ENCODE measurements at regions not wholly inside any gene's neighbourhood (a gene's known extent, or its start where the extent isn't known, plus 50 kb on each side); places are given as distances from the start of the nearest gene placed in this dataset.

DNA sequence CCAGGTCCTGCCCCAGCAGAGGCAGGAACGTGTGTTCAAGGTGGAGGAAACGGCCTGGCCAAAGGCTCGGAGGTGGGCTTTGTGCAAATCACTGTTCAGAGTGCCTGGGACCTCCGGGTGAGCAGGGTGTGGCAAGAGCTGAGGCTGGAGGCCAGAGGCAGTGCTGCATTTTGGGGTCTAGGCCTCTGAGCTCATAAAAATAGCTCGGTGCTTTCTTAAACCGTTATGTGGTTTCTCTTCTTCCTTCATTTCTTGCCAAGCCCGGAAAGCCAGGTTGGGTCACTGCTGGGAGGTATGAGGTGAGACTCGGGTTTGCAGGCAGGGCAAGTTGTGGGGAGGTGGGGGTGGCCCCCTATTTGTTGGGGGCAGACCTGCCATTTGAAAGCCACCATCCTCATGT is 178.8 kb upstream of the MYL2 start:
- DNase-seq (ENCODE audit: extremely low spot score, unreplicated experiment), result no peak
- no peaks in the 10 kb centered on the region for H3K9me3 Mint-ChIP-seq
- no peak overlapping the region for H3K27ac Mint-ChIP-seq
- no peak overlapping the region for H3K4me3 Mint-ChIP-seq
- no peak for TF ChIP-seq CTCF (conservative IDR thresholded peaks at IDR 0.05)
- no peaks in the 10 kb centered on the region for H3K36me3 Mint-ChIP-seq
- H3K4me1 Mint-ChIP-seq (ENCODE audit: unreplicated experiment), result no peaks in the 10 kb centered on the region
- peaks cover 14% of the 10 kb centered on the region for H3K27me3 Mint-ChIP-seq

- Mint-ChIP-seq H3K4me3 (no peak overlapping the region), H3K27ac (no peak overlapping the region), H3K27me3 (peaks cover 11% of the 10 kb centered on the region), H3K4me1 (ENCODE audit: unreplicated experiment) (peaks cover 9% of the 10 kb centered on the region), H3K9me3 (no peaks in the 10 kb centered on the region), H3K36me3 (no peaks in the 10 kb centered on the region)
- no peak for DNase-seq (ENCODE audit: extremely low spot score, unreplicated experiment)
- TF ChIP-seq CTCF (conservative IDR thresholded peaks at IDR 0.05), result no peak
Observed at GRCh38 chr12:111094157-111095010, 174.0 kb upstream of the MYL2 start.

DNA sequence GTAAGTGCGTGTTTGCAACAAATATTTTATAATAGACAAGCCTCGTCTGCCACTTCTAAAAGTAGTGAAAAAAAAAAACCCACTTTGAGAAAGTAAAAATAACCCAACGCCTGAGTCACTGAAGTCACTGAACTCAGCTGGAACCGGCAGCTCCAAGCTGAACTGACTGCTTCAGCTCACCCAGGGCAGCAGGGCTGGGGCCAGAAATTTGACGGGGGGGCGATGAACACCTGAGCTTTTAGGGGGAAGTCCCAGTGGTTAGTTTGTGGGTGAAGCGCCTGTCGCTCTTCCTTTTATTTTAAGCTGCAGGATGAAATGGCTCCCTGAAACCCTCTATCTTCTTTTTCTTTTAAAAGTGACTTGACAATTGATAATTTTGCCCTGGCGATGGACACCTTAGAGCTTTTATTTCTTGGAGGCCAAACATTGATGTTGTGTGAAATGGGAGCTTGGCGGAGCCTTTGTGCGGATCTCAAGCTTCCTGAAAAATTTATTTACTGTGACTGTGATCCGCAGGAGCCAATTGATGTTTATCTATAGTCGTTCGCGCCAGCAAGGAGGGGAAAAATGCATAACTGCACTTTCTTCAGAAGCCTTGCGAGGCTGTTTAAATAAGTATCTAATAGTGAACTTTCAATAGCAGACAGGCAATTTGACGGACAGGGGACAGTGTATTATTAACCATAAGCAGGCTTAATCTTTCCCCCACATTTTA is 173.2 kb upstream of the MYL2 start:
- Mint-ChIP-seq H3K36me3 (no peaks in the 10 kb centered on the region), H3K27ac (no peak overlapping the region)

GRCh38 chr12:111091051-111091450 is 170.7 kb upstream of the MYL2 start:
- Mint-ChIP-seq H3K36me3 (no peaks in the 10 kb centered on the region), H3K4me3 (no peak overlapping the region), H3K9me3 (no peaks in the 10 kb centered on the region), H3K27ac (no peak overlapping the region), H3K27me3 (peaks cover 20% of the 10 kb centered on the region), H3K4me1 (ENCODE audit: unreplicated experiment) (peaks cover 9% of the 10 kb centered on the region)
- no peak for DNase-seq (ENCODE audit: extremely low spot score, unreplicated experiment)
- TF ChIP-seq CTCF (conservative IDR thresholded peaks at IDR 0.05), result no peak

More for the DNA sequence above, 173.2 kb upstream of the MYL2 start:
- Mint-ChIP-seq H3K9me3 (no peaks in the 10 kb centered on the region), H3K27me3 (peaks cover 12% of the 10 kb centered on the region), H3K4me1 (ENCODE audit: unreplicated experiment) (peaks cover 9% of the 10 kb centered on the region), H3K4me3 (no peak overlapping the region)
- DNase-seq (ENCODE audit: extremely low spot score, unreplicated experiment), result no peak
- no peak for TF ChIP-seq CTCF (conservative IDR thresholded peaks at IDR 0.05)

DNA sequence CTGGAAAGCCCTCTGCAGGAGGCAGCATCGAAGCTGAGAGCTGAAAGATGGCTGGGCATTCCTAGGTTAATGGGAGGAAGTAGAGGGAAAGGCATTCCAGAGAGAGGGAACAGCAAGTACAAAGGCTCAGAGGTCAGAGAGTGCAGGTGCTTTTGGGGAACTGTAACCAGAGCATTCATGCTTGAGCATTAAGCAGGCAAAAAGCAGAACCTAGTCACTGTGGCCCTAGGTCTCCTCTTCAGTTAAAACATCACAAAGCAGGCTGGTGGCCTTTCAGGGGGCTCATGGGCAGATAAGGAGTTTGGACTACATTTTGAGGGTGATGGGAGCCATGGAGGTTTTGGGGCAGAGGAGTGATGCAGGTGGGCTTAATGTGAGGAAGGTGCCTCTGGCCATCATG is 169.2 kb upstream of the MYL2 start:
- DNase-seq (ENCODE audit: extremely low spot score, unreplicated experiment), result no peak
- Mint-ChIP-seq H3K4me3 (no peak overlapping the region), H3K36me3 (no peaks in the 10 kb centered on the region), H3K27me3 (peaks cover 21% of the 10 kb centered on the region), H3K27ac (no peak overlapping the region), H3K4me1 (ENCODE audit: unreplicated experiment) (peaks cover 9% of the 10 kb centered on the region), H3K9me3 (no peaks in the 10 kb centered on the region)
- TF ChIP-seq CTCF (conservative IDR thresholded peaks at IDR 0.05), result no peak

Data from type B pancreatic cell (in vitro differentiated cells).